ENCODE measurements at regions not wholly inside any gene's neighbourhood (a gene's known extent, or its start where the extent isn't known, plus 50 kb on each side); places are given as distances from the start of the nearest gene placed in this dataset.
A peak's percentile ranks its signal among the peaks of the same experiment; 100 is the strongest.
"Not testable (repeated sequence)": the region's sequence is repeated elsewhere in the genome, so short reads cannot be mapped to it uniquely, and the experiment has no call there.

GRCh38 chr7:149930374-149931068, 56.8 kb downstream of the ATP6V0E2 start:
- not testable (repeated sequence) for DNase-seq

- not testable (repeated sequence) for DNase-seq
These were observed 60.0 kb downstream of the ATP6V0E2 start for GRCh38 chr7:149933776-149934175.

GRCh38 chr7:149947346-149947745, 73.6 kb downstream of the ATP6V0E2 start:
- not testable (repeated sequence) for DNase-seq

- DNase-seq, result not testable (repeated sequence)
These were observed 74.7 kb downstream of the ATP6V0E2 start for GRCh38 chr7:149948444-149948843.

- not testable (repeated sequence) for DNase-seq
These were observed 76.3 kb downstream of the ATP6V0E2 start for GRCh38 chr7:149949863-149950577.

- not testable (repeated sequence) for DNase-seq
These were observed 76.8 kb downstream of the ATP6V0E2 start for GRCh38 chr7:149950578-149950924.

GRCh38 chr7:149951579-149951978, 77.8 kb downstream of the ATP6V0E2 start:
- DNase-seq, result not testable (repeated sequence)

- DNase-seq, result not testable (repeated sequence)
These were observed 85.1 kb downstream of the ATP6V0E2 start for GRCh38 chr7:149958880-149959279.

GRCh38 chr7:149960863-149961262, 87.1 kb downstream of the ATP6V0E2 start:
- not testable (repeated sequence) for DNase-seq

GRCh38 chr7:149961878-149962277, 88.1 kb downstream of the ATP6V0E2 start:
- peak; percentile 43 for DNase-seq

- not testable (repeated sequence) for DNase-seq
These were observed 89.0 kb downstream of the ATP6V0E2 start for GRCh38 chr7:149962685-149963319.

GRCh38 chr7:149963985-149964384, 90.2 kb downstream of the ATP6V0E2 start:
- DNase-seq, result not testable (repeated sequence)

GRCh38 chr7:149966444-149966843, 92.7 kb downstream of the ATP6V0E2 start:
- not testable (repeated sequence) for DNase-seq

- DNase-seq, result not testable (repeated sequence)
These were observed 99.2 kb downstream of the ATP6V0E2 start for GRCh38 chr7:149972977-149973376.

GRCh38 chr7:149973681-149974080, 99.9 kb downstream of the ATP6V0E2 start:
- DNase-seq, result not testable (repeated sequence)

- not testable (repeated sequence) for DNase-seq
These were observed 101.8 kb downstream of the ATP6V0E2 start for GRCh38 chr7:149975608-149976007.

GRCh38 chr7:149978537-149978936, 104.8 kb downstream of the ATP6V0E2 start:
- DNase-seq, result not testable (repeated sequence)

- DNase-seq, result not testable (repeated sequence)
These were observed 105.2 kb downstream of the ATP6V0E2 start for GRCh38 chr7:149978944-149979343.

GRCh38 chr7:149982537-149983112, 108.9 kb downstream of the ATP6V0E2 start:
- DNase-seq, result not testable (repeated sequence)

GRCh38 chr7:149986866-149987265, 113.1 kb downstream of the ATP6V0E2 start:
- DNase-seq, result not testable (repeated sequence)

- DNase-seq, result not testable (repeated sequence)
These were observed 118.0 kb downstream of the ATP6V0E2 start for GRCh38 chr7:149991652-149992302.

- not testable (repeated sequence) for DNase-seq
These were observed 118.6 kb downstream of the ATP6V0E2 start for GRCh38 chr7:149992366-149992765.
